ENCODE measurements at regions not wholly inside any gene's neighbourhood (a gene's known extent, or its start where the extent isn't known, plus 50 kb on each side); places are given as distances from the start of the nearest gene placed in this dataset.

GRCh38 chr9:575139-575538 is 266.4 kb upstream of the DMRT1 start:
- TF ChIP-seq CTCF (IDR thresholded peaks at IDR 0.05), result no peak
- TF ChIP-seq POLR2A (IDR thresholded peaks at IDR 0.05), result no peak

All from heart left ventricle (tissue), 13 donors.